Thoracic aorta (tissue), 2 donors: ENCODE measurements at regions not wholly inside any gene's neighbourhood (a gene's known extent, or its start where the extent isn't known, plus 50 kb on each side); places are given as distances from the start of the nearest gene placed in this dataset.

Source experiments
- ATAC-seq: fragments of 150-250 bp; one replicate; pipeline ENCODE4 v1.8.0; 2017; ENCODE audit warnings: low read depth; ENCODE audit not compliant: insufficient number of reproducible peaks, low FRiP score
- DNase-seq: peaks from one replicate; pipeline ENCODE4 v3.0.0-alpha.2; 2020; ENCODE audit warnings: low spot score
- H3K27ac ChIP-seq, 2 donors: fragments of 200-600 bp; sonication (generic); 1 replicate in 1 of 2; 2 replicates in 1 of 2; pipeline ENCODE4 v1.5.1; 2016; ENCODE audit warnings: mild to moderate bottlenecking in 2 of 2, moderate library complexity in 2 of 2
- H3K27me3 ChIP-seq: fragments of 200-600 bp; sonication (generic); replicated peaks from 2 replicates; pipeline ENCODE4 v1.6.0; 2016; ENCODE audit warnings: mild to moderate bottlenecking; ENCODE audit not compliant: insufficient read depth
- H3K36me3 ChIP-seq: fragments of 200-600 bp; sonication (generic); one replicate; pipeline ENCODE4 v1.5.1; 2016
- H3K4me1 ChIP-seq, 2 donors: fragments of 200-600 bp; sonication (generic); 1 replicate in 1 of 2; 2 replicates in 1 of 2; pipeline versions ENCODE4 v1.5.1 to v1.6.0; 2016; ENCODE audit warnings: low read depth in 2 of 2, mild to moderate bottlenecking in 1 of 2; ENCODE audit not compliant: control insufficient read depth in 1 of 2
- H3K4me3 ChIP-seq: fragments of 200-600 bp; sonication (generic); 2 replicates; pipeline ENCODE4 v1.5.1; 2016; ENCODE audit warnings: mild to moderate bottlenecking
- H3K9me3 ChIP-seq: fragments of 200-600 bp; sonication (generic); 2 replicates; pipeline ENCODE4 v1.5.1; 2016
- TF ChIP-seq, protein P1 (sequence below): fragments of 200-600 bp; sonication (generic); IDR thresholded peaks from one replicate; pipeline ENCODE4 v1.5.1; 2019; ENCODE audit warnings: antibody characterized with exemption

DNA sequence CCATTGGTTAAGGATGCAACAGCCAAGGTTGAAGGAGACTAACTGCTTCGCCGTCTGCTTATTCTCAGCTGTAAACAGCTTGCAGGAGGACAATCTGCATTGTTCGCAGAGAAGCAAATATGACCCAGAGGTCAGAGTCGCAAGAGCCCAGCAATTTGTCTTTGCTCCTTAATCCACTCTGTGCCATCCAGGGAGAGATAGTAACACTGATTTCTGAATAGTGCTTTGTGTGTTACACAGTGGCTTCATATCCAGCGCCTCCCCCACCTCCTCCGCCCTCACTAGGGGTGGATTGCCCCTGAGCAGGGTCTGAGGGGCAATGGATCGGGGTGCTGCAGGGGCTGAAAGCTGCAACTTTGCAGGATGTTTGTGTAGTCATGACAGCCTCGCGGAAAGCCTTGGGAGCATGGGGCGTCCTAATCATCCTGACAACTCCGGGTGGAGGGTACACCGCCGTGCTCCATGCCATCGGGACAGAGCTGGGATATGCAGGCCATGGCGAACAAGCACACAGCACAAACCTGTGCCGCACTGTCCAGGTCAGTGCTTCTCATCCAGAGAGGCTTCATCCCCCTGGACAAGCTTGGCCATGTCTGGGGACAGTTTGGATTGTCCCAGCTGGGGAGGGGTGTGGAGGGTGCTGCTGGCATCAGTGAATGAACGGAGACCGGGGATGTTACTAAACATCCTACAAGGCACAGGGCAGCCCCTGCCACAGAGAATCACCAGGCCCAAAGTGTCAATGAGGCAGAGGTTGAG, 103.1 kb upstream of the INSIG1 start:
- no peaks in the 10 kb centered on the region for H3K9me3 ChIP-seq
- TF ChIP-seq, protein P1, sequence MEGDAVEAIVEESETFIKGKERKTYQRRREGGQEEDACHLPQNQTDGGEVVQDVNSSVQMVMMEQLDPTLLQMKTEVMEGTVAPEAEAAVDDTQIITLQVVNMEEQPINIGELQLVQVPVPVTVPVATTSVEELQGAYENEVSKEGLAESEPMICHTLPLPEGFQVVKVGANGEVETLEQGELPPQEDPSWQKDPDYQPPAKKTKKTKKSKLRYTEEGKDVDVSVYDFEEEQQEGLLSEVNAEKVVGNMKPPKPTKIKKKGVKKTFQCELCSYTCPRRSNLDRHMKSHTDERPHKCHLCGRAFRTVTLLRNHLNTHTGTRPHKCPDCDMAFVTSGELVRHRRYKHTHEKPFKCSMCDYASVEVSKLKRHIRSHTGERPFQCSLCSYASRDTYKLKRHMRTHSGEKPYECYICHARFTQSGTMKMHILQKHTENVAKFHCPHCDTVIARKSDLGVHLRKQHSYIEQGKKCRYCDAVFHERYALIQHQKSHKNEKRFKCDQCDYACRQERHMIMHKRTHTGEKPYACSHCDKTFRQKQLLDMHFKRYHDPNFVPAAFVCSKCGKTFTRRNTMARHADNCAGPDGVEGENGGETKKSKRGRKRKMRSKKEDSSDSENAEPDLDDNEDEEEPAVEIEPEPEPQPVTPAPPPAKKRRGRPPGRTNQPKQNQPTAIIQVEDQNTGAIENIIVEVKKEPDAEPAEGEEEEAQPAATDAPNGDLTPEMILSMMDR, result no peak
- DNase-seq, result no peak
- no peak for ATAC-seq
- no peak overlapping the region for H3K27ac ChIP-seq
- H3K4me1 ChIP-seq, result no peaks in the 10 kb centered on the region
- H3K4me3 ChIP-seq, result no peak overlapping the region
- H3K36me3 ChIP-seq, result no peaks in the 10 kb centered on the region
- no peaks in the 10 kb centered on the region for H3K27me3 ChIP-seq

DNA sequence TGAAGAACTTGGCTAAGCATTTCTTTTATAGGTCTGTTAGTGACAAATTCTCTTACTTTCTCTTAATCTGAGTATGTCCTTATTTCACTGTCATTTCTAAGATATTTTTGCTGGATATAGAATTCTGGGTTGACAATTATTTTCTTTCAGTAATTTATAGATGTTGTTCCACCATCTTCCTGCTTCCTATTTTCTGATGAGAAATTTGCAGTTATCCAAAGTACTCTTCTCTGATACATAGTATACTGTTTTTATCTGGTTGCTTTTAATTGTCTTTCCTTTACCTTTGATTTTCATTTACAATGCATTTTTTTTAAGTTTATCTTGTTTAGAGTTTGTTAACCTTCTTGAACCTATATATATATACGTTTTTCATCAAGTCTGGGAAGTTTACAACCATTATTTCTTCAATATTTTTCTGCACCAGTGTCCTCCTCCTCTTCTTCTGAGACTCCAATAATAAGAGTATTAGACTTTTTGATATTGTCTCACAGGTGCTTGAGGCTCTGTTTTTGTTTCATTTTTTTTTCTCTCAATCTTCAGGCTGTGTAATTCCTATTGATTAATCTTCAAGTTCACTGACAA, 101.6 kb upstream of the INSIG1 start:
- Histone ChIP-seq H3K9me3 (no peaks in the 10 kb centered on the region), H3K27me3 (no peaks in the 10 kb centered on the region), H3K36me3 (no peaks in the 10 kb centered on the region), H3K27ac (no peak overlapping the region), H3K4me3 (no peak overlapping the region), H3K4me1 (no peaks in the 10 kb centered on the region)
- TF ChIP-seq, protein P1, result no peak
- DNase-seq (no peak), ATAC-seq (no peak)

DNA sequence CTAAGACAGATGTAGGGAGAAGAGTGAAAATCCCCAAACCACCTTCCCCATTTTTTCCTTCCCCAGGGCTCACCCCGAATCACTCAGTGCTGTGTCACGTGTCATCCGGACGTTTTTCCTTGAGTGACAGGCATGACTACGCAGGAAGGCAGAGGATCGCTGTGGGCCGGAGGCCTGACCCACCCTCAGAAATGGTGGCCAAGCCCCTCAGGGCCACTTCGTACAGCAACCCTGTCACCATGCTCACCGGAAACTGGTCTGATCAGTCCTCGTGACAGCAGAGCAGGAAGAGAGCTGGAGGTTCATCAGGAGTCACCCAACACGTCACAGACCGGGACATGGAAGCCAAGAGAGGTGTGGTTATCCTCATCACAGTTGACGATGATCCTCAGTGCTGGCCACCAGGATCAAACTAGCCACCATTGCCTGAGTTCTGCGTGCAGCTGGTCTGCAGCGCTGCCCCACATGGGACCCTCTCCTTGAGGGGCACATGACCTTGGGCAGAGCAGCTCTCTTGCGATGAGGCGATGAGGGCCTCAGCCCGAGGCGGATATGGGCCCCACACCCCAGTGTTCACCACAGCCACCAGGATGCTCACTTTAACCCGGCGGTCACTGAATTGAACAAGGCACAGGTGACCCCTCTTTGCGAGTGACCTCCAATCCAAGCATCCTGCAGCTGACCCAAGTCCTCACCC, 99.3 kb upstream of the INSIG1 start:
- TF ChIP-seq, protein P1, result no peak

DNA sequence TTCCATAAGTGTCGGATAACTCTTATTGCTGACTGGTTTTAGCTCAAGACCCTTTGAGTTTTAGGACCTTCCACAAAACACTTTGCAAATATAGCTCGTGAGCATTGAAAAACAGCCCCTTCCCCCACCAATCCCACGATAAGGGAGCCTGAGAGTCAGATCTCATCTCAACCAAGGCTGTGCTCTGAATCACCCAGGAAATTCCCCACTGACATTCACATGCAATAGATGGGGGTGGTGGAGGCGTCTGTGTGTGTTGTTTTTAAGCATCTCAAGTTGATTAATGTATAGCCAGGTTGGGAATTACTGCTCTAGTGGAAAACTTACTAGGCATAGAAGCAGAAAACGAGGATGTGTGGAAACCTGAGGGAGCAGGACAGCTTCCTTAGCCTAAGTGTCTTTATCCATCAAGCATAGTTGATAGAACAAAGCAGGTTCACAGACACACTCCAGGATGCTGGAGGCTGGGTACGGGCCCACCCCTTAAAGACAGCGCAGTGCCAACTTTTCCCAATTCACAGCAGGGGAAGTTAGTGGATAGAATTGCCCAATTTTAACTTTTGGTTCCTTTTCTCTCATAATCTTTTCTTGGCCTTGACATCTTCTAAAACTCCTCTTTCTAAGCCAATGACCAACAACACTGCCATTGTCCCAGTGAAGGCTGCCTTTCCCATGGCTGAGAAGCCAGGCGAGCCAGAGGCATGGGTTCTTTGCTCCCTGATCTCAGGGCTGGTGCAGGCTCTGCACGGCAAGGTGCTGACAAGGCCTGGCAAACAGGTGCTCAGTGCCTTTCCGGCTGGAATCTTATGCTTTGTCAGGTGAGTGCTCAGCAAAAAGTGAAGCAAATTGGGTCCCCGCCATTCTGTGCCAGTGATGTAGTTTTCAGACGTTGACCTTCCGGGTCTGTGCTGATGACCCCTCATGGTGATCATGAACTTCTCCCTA, 98.5 kb upstream of the INSIG1 start:
- ATAC-seq (no peak), DNase-seq (no peak)
- Histone ChIP-seq H3K4me1 (no peaks in the 10 kb centered on the region), H3K27me3 (no peaks in the 10 kb centered on the region), H3K36me3 (no peaks in the 10 kb centered on the region), H3K27ac (no peak overlapping the region), H3K4me3 (no peak overlapping the region), H3K9me3 (no peaks in the 10 kb centered on the region)
- TF ChIP-seq, protein P1, result no peak

More for the DNA sequence above, 99.3 kb upstream of the INSIG1 start:
- Histone ChIP-seq H3K36me3 (no peaks in the 10 kb centered on the region), H3K9me3 (no peaks in the 10 kb centered on the region), H3K4me1 (no peaks in the 10 kb centered on the region), H3K27ac (no peak overlapping the region), H3K4me3 (no peak overlapping the region), H3K27me3 (no peaks in the 10 kb centered on the region)
- no peak for DNase-seq
- no peak for ATAC-seq
